NCI-H128 (cell line): ENCODE measurements at regions not wholly inside any gene's neighbourhood (a gene's known extent, or its start where the extent isn't known, plus 50 kb on each side); places are given as distances from the start of the nearest gene placed in this dataset.
"Not testable (repeated sequence)": the region's sequence is repeated elsewhere in the genome, so short reads cannot be mapped to it uniquely, and the experiment has no call there.

Experiments
- DNase-seq: peaks from one replicate; lab custom pipeline; 2025; ENCODE audit not compliant: unreplicated experiment; lab: John Stamatoyannopoulos, UW

DNA sequence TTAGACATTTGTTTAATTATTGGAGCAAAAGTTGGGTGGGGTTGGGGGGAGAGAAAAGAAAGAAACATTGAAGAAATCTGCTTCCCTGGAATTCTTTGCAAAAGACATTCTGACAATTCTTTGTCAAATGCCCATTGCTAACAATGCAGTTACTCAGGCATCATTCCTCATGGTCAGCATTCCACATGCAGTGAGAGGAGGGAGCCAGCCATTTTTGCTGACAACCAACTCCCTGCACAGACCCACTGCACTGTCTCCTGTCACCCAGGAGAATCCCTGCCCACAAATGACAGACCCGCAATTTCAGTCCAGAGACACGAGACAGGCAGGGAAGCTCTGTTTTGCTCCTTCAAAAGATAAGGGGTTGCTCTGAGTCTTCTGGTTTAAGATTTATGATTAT is 985.1 kb upstream of the SLIT2 start:
- no peak for DNase-seq

DNA sequence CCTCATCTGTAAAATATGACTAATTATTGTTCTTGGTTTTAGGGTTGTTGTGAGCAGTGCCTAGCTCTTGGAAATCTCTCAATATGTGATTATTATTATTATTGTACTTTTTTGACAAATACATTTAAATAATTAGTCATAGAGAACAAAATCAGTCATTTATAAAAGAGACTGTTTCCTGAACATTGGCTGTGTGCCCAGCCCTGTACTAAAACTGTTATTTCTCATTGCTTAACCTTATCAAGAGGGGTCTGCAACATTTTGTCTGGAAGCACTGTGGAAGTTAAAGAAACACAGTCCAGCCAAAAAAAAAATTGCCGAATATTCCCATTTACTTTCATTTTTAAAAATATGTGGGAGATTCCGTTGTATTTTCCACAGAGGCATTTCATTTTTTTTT is 989.2 kb upstream of the SLIT2 start:
- DNase-seq: no peak

DNA sequence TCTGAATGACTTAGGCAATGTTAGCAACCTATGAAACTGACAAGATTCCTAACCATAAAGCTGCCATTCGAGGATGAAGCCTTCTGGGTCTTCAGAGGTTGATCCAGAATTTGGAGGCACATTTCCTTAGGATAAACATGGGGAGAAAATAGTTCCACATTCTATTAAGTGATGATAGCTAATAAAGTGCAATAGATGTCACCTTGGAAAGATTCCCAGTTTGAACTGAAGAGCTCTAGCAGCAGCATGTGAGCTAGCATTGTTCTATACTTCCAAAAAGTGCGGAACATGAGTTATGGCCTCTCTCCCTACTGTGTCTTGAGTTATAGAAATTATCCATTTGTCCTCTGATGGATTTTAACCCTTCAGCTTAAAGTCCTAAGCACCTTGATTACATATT is 991.4 kb upstream of the SLIT2 start:
- DNase-seq: no peak

DNA sequence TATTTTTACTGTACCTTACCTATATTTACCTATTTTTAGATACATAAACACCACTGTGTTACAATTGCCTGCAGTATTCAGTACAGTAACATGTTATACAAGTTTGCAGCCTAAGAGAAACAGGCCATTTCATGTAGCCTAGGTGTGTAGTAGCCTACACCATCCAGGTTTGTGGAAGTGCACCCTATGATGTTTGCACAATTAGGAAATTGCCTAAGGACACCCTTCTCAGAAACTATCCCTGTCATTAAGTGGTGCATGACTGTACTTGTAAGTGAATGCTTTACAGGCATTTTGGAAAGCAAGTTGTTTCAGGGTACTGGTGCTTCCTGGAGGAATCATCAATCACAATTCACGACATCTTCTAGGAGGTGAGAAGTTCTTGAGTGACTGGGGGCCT is 991.8 kb upstream of the SLIT2 start:
- DNase-seq: no peak

- no peak for DNase-seq
These were observed 994.9 kb upstream of the SLIT2 start for GRCh38 chr4:19256823-19257222.

- no peak for DNase-seq
These were observed 997.2 kb upstream of the SLIT2 start for GRCh38 chr4:19254486-19254885.

DNA sequence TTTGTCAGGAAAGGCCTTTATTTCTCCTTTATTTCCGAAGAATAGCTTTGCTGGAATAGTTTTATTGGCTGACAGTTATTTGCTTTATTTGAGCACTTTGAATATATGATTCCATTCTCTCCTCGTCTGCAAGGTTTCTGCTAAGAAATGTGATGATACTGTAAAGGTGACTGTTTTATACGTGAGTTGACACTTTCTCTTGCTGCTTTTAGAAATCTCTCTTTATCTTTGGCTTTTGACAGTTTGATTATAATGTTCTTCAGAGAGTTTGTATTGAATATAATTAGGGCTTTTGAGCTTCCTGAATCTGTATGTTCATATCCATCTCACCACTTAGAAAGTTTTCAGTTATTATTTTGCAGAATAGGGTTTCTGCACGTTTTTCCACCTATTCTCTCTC is 1003.7 kb upstream of the SLIT2 start:
- no peak for DNase-seq

DNA sequence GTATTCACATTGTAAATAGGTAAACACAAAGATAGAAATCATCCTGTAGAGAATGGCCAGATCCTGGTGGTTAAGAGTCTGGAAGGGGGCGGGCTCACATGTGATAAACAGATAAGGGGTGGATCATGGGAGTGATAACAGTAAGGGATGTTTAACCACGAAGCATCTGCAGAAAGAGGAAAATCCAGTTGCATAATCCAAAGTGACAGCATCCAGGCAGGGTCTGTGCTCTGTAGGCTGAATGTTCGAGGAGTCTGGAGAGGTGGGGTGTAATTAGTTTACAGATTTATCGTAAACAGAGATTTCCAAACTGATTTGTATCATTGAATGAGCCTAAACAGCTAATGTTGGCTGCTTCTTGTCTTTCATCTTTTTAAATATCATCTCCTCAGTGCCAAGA is 1009.8 kb upstream of the SLIT2 start:
- no peak for DNase-seq

DNA sequence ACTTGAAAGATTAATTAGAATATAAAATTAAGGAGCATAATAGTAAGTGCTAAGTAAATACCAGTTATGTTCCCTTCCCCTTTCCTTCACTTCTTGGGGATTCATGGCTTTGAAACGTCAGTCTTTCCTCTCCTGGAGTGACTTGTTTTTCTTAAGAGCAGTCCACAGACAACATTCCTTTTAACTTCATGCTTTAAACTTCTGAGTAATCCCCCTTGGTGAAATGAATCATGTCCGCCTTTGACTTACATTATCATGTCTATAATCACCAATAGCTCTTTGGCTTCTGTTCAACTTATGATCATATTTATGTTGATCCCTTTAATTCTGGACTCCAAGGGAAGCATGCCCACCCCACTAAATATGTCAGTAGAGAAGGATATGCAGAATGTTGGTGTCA is 1012.1 kb upstream of the SLIT2 start:
- no peak for DNase-seq

GRCh38 chr4:19236473-19236872 is 1015.2 kb upstream of the SLIT2 start:
- DNase-seq: no peak

DNA sequence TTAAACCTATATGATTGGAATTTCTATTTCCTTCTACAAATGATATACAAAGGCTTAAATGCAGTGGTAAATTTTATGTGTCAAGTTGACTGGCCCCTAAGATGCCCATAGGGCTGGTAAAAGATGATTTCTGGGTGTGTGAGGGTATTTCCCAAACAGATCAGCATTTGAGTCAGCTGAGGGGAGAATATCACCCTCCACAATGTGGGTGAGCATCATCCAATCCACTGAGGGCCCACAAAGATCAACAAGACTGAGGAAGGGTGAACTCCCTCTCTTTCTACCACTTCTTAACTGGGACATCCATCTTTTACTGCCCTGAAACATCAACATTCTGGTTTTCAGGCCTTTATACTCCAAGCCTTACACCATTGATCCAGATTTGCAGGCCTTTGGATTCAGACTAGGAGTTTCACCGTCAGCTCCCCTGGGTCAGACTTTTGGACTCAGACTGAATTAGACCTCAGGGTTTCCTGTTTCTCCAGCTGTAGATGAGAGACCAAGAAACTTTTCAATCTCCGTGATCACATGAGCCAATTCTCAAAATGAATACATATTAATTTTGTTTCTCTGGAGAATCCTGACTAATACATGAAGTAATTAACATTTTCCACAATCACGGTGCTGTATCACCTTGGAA is 1020.7 kb upstream of the SLIT2 start:
- DNase-seq: no peak

- no peak for DNase-seq
These were observed 1024.0 kb upstream of the SLIT2 start for GRCh38 chr4:19227701-19228100.

DNA sequence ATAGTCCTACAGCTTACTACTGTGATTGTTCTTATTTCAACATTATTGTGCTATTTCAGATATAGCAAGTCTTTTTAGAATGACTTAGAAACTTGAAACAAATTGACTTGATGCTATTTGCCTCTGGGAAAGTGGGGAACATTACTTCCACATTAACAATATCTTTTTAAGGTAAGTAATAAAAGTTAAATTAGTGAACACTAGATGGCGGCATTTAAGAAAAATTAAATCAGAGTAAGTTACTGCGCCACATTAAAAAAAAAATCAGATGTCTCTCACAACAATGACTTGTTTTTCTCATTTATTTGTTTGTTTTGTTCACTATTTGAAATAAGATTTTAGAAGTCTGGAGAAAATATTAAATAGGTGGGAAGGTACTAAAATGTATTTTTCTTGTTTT is 1026.9 kb upstream of the SLIT2 start:
- no peak for DNase-seq

DNA sequence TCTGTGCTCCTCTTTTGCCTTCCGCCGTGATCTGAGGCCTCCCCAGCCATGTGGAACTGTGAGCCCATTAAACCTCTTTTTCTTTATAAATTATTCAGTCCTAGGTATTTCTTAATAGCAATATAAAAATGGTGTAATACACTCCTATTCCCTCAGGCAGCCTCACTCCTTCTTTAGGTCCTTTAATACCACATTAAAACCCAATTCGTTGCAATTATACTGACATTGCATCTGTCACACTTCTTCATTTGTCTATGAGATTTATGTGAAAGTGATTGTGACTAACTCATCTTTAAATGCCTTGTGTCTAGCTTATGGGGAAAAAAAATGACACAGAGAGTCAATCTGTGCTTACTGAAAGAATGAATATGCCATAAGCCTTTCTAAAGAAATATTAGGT is 1035.2 kb upstream of the SLIT2 start:
- DNase-seq: no peak

DNA sequence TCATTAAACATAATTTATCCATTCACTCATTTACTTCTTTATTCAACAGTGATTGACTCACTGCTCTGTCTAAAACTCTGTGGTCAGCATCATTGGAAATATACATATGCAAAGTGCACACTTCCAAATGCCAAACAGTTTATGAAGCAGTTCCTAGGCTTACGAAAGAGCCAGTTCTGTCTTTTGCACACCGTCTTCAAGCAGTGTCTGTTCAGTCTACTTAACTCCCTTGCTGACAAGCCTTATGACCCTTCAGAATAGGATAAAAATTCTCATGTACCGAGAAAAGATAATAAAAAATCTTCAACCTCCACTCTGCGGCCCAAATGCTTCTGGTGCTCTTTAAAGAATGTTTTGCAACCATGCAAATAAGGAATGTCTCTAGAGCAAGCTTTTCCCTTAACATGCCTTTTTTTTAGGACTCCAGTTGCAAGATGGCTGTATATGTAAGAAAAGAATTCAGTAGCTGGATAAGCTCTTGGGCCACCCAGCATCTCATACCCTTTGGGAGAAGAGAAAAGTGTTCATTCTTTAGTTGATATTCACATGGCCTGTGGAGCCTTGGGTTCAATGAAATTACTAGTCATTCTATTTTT is 1037.0 kb upstream of the SLIT2 start:
- no peak for DNase-seq

DNA sequence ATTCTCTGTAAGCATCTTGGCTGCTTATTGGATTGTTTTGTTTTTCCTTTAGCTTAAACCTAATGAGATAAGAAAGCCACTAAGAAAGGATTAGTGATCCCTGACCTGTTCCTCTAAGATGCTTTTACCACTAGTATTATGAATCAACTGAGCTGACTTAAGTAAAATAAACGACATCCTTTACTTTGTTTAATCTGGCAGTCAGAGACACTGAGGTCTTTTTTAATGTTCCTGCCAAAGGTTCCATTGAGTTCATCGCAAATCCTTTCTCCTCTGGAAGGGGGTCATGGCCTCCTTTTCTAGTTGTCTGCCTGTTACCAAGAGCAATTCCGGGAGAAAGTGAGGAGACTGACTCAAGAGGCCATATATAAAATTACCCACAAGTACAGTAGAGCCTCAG is 1038.3 kb upstream of the SLIT2 start:
- DNase-seq: no peak

GRCh38 chr4:19205853-19206252 is 1045.9 kb upstream of the SLIT2 start:
- DNase-seq: no peak

GRCh38 chr4:19197838-19198237 is 1053.9 kb upstream of the SLIT2 start:
- not testable (repeated sequence) for DNase-seq

GRCh38 chr4:19195696-19196095 is 1056.0 kb upstream of the SLIT2 start:
- no peak for DNase-seq

DNA sequence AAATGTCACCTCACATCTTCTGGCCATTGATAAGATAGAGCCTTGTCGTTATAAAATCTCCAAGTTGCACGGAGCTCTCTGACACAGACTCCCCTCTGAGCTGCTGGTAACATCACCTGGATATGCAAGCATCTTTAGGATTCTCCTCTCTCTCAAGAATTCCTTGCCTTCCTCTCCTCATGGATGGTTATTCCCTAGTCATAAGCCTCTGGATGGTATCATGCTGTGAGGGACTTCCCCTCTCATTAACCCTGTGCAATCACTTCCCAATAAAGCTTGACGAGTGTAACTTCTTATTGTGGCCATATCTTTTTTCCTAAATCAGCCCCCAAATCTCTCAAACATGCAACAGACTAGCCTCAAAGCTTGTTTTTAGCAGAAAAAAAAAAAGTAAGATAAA is 1057.0 kb upstream of the SLIT2 start:
- DNase-seq: no peak

DNA sequence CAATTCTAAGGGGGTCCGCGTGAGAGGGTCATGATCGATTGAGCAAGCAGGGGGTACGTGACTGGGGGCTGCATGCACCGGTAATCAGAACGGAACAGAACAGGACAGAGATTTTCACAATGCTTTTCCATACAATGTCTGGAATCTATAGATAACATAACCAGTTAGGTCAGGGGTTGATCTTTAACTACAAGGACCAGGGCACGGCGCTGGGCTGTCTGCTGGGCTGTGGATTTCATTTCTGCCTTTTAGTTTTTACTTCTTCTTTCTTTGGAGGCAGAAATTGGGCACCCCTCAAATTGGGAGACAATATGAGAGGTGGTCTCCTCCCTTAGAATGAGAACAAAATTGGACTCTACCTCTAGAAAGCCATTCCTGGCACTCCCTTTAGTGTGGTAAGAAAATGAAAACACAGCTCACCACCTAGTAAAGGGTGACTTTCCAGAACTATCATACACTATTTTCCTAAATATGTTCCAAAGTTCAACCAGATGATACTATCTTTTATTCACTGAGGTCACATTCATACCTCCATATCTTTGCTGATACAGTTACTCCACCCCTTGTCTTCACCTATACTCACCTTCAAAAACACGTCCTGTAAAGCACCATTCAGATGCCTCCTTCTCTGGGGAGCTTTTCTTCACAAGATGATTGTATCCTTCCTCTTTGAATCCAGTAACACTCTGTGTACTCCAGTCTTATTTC is 1058.3 kb upstream of the SLIT2 start:
- DNase-seq: no peak

GRCh38 chr4:19191979-19192650 is 1059.6 kb upstream of the SLIT2 start:
- DNase-seq: no peak
